ENCODE measurements at regions not wholly inside any gene's neighbourhood (a gene's known extent, or its start where the extent isn't known, plus 50 kb on each side); places are given as distances from the start of the nearest gene placed in this dataset.

- RAD21 ChIA-PET (ENCODE audit: unreplicated experiment) = interaction anchor here (0.7 to 2.0 kb wide), 5 partner anchors 10 to 1669 kb away, joined by 3 to 6 read pairs (median 5); no protein-coding TSS in a partner anchor
- Histone ChIP-seq H3K4me3 (no peak overlapping the region), H3K79me2 (ENCODE audit: control insufficient read depth, insufficient read depth, low read length) (no peaks in the 10 kb centered on the region), H3K36me3 (ENCODE audit: control insufficient read depth in 2 of 2, insufficient read depth in 2 of 2, low read length in 1 of 2) (no peaks in the 10 kb centered on the region), H3K4me1 (ENCODE audit: control insufficient read depth, insufficient read depth, low read length) (no peaks in the 10 kb centered on the region), H3K27me3 (replicated peaks in 1 of 2; ENCODE audit: control insufficient read depth in 2 of 2, insufficient read depth in 2 of 2, low read length in 1 of 2) (no peaks in the 10 kb centered on the region), H3K27ac (ENCODE audit: control insufficient read depth, insufficient read depth) (no peak overlapping the region), H3K4me2 (ENCODE audit: control insufficient read depth, insufficient read depth) (no peak overlapping the region), H3K9ac (ENCODE audit: control insufficient read depth, insufficient read depth, low read length) (no peak overlapping the region), H2AFZ (ENCODE audit: control insufficient read depth, low read depth, low read length) (no peak overlapping the region), H4K20me1 (ENCODE audit: control insufficient read depth, insufficient read depth) (no peaks in the 10 kb centered on the region), H3K9me3 (replicated peaks; ENCODE audit: control insufficient read depth, insufficient read depth, low read length) (no peaks in the 10 kb centered on the region)
- 47% methylated on average over 5 of the region's 5 CpGs for WGBS (ENCODE audit: insufficient coverage, insufficient replicate concordance, low lambda C conversion rate, missing lambda C conversion rate)
- no TSS peak for BruUV-seq (replicated peaks)
- CTCF ChIA-PET = interaction anchor here (0.5 to 3.3 kb wide), 19 partner anchors 9 to 1669 kb away, joined by 3 to 14 read pairs (median 3); no protein-coding TSS in a partner anchor
- POLR2A ChIA-PET = no interaction called here
- DNase-seq (ENCODE audit: low read depth, low spot score) = no peak
- intact Hi-C loops (cut with micrococcal nuclease; ENCODE audit: unreplicated experiment) (loop anchor here (1.0 kb wide), 1 partner anchor 455 kb away; no protein-coding TSS in a partner anchor), in situ Hi-C loops (cut with MboI) (no loop called here)
- no peak for FAIRE-seq
- peak; percentile 88 for ATAC-seq
- SMC1A ChIA-PET (ENCODE audit: uncharacterized antibody, unreplicated experiment) = interaction anchor here (0.5 to 3.0 kb wide), 10 partner anchors 11 to 682 kb away, joined by 3 to 24 read pairs (median 3); no protein-coding TSS in a partner anchor
- TF ChIP-seq SMC3 (IDR thresholded peaks at IDR 0.05; ENCODE audit: borderline replicate concordance, low read length) (peak; percentile 64; the same call in 1 of the 2 replicates), RAD21 (IDR thresholded peaks at IDR 0.05; ENCODE audit: insufficient read depth, low read depth, low read length) (peak; percentile 72), BCLAF1 (IDR thresholded peaks at IDR 0.05) (no peak), CTCF (IDR thresholded peaks at IDR 0.05 in 2 of 3, conservative IDR thresholded peaks at IDR 0.05 in 1 of 3; ENCODE audit: control insufficient read depth in 2 of 3, extremely low read depth in 1 of 3, insufficient read depth in 1 of 3, low read depth in 3 of 3, low read length in 3 of 3) (peak; percentile 44 to 59 (median 45); a peak in 5 of 6 replicates)
These were observed 485.4 kb upstream of the MANEA start for GRCh38 chr6:95091823-95092436.

All from GM12878 (cell line).